HG02759 (cell line): ENCODE measurements at regions not wholly inside any gene's neighbourhood (a gene's known extent, or its start where the extent isn't known, plus 50 kb on each side); places are given as distances from the start of the nearest gene placed in this dataset.
A peak's percentile ranks its signal among the peaks of the same experiment; 100 is the strongest.

Source experiments
- ATAC-seq: cut with Tn5 transposase; IDR thresholded peaks from one replicate; pipeline ENCODE4 v1.9.1; 2021; ENCODE audit warnings: mild to moderate bottlenecking, moderate library complexity; ENCODE audit not compliant: unreplicated experiment

- peak; percentile 14 for ATAC-seq
Measured at GRCh38 chr3:42013691-42014457, 52.0 kb upstream of the ULK4 start.

GRCh38 chr3:42012935-42013690 is 51.2 kb upstream of the ULK4 start:
- peak; percentile 63 for ATAC-seq

GRCh38 chr3:42012383-42012934 is 50.6 kb upstream of the ULK4 start:
- ATAC-seq: peak; percentile 18
